22Rv1 (cell line): ENCODE measurements at regions not wholly inside any gene's neighbourhood (a gene's known extent, or its start where the extent isn't known, plus 50 kb on each side); places are given as distances from the start of the nearest gene placed in this dataset.

ENCODE experiments used
- ZFX ChIP-seq: fragments of 450-650 bp; IDR thresholded peaks from 2 replicates; pipeline ENCODE4 v1.6.1; 2017; ENCODE audit warnings: antibody characterized with exemption, borderline replicate concordance
- TF ChIP-seq, protein P1 (sequence below): fragments of 450-650 bp; IDR thresholded peaks from 2 replicates; pipeline ENCODE4 v1.5.1; 2017; ENCODE audit warnings: mild to moderate bottlenecking

DNA sequence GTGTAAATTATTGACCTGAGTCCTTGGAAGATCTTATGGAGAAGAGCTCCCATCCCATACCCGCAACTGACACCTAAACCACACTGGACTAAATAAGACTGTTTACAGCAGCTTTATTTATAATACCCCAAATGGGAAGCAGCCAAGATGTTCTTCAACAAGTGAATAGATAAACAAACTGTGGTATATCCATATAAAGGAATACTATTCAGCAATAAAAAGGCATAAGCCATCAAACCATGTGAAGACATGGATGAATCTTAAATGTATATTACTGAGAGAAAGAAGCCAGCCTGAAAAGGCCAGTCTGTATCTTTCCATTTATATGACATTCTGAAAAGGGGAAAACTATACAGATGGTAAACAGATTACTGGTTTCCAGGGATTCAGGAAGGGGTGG lies 212.7 kb downstream of the TPBG start:
- TF ChIP-seq, protein P1, sequence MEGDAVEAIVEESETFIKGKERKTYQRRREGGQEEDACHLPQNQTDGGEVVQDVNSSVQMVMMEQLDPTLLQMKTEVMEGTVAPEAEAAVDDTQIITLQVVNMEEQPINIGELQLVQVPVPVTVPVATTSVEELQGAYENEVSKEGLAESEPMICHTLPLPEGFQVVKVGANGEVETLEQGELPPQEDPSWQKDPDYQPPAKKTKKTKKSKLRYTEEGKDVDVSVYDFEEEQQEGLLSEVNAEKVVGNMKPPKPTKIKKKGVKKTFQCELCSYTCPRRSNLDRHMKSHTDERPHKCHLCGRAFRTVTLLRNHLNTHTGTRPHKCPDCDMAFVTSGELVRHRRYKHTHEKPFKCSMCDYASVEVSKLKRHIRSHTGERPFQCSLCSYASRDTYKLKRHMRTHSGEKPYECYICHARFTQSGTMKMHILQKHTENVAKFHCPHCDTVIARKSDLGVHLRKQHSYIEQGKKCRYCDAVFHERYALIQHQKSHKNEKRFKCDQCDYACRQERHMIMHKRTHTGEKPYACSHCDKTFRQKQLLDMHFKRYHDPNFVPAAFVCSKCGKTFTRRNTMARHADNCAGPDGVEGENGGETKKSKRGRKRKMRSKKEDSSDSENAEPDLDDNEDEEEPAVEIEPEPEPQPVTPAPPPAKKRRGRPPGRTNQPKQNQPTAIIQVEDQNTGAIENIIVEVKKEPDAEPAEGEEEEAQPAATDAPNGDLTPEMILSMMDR, result no peak
- no peak for TF ChIP-seq ZFX
